Tibial artery (tissue), 4 donors: ENCODE measurements at regions not wholly inside any gene's neighbourhood (a gene's known extent, or its start where the extent isn't known, plus 50 kb on each side); places are given as distances from the start of the nearest gene placed in this dataset.

ENCODE experiments used
- DNase-seq, 2 donors: peaks; one replicate each; pipeline ENCODE4 v3.0.0-alpha.2; 2019
- H3K27ac ChIP-seq, 2 donors: fragments of 200-600 bp; sonication (generic) in 1 of 2; 1 replicate in 1 of 2; 2 replicates in 1 of 2; pipeline ENCODE4 v1.5.1; 2018 to 2019; ENCODE audit warnings: mild to moderate bottlenecking in 1 of 2
- H3K27me3 ChIP-seq, 2 donors: fragments of 200-600 bp; sonication (generic) in 1 of 2; one replicate each; pipeline versions ENCODE4 v1.5.1 to v1.6.0; 2016 to 2019
- H3K36me3 ChIP-seq, 3 donors: fragments of 200-600 bp; sonication (generic) in 2 of 3; one replicate each; pipeline ENCODE4 v1.5.1; 2016 to 2019; ENCODE audit warnings: mild to moderate bottlenecking in 2 of 3
- H3K4me1 ChIP-seq, 4 donors: fragments of 200-600 bp; sonication (generic) in 2 of 4; 1 replicate in 3 of 4; 2 replicates in 1 of 4; pipeline ENCODE4 v1.5.1; 2016 to 2019
- H3K4me3 ChIP-seq, 2 donors: fragments of 200-600 bp; sonication (generic) in 1 of 2; 1 replicate in 1 of 2; 2 replicates in 1 of 2; pipeline ENCODE4 v1.5.1; 2018 to 2019; ENCODE audit warnings: mild to moderate bottlenecking in 2 of 2
- H3K9me3 ChIP-seq, 3 donors: fragments of 200-600 bp; sonication (generic) in 1 of 3; one replicate each; pipeline ENCODE4 v1.5.1; 2016 to 2019
- CTCF ChIP-seq, 2 experiments: fragments of 200-600 bp in 1 of 2; fragments of 450-650 bp in 1 of 2; IDR thresholded peaks; one replicate each; pipeline ENCODE4 v1.5.1; 2017 to 2019; ENCODE audit warnings: antibody characterized with exemption in 2 of 2, mild to moderate bottlenecking in 1 of 2, moderate library complexity in 1 of 2
- intact Hi-C: fragments of 100-400 bp; cut with DNase I; formaldehyde crosslinking; loops from one replicate; pipeline ENCODE4 v1.15.0; 2023; ENCODE audit warnings: low total_unique reads

GRCh38 chr19:31671411-31672035 is 322.3 kb upstream of the TSHZ3 start:
- H3K36me3 ChIP-seq = no peaks in the 10 kb centered on the region
- intact Hi-C loops = no loop called here
- no peaks in the 10 kb centered on the region for H3K27me3 ChIP-seq
- no peak overlapping the region for H3K27ac ChIP-seq
- no peak overlapping the region for H3K4me3 ChIP-seq
- no peaks in the 10 kb centered on the region for H3K9me3 ChIP-seq
- no peak for TF ChIP-seq CTCF (IDR thresholded peaks at IDR 0.05)
- no peak for DNase-seq
- H3K4me1 ChIP-seq = no peaks in the 10 kb centered on the region

- Histone ChIP-seq H3K4me3 (no peak overlapping the region), H3K36me3 (no peaks in the 10 kb centered on the region), H3K9me3 (no peaks in the 10 kb centered on the region), H3K27ac (no peak overlapping the region), H3K27me3 (no peaks in the 10 kb centered on the region), H3K4me1 (no peaks in the 10 kb centered on the region)
- intact Hi-C loops = no loop called here
- DNase-seq = no peak
- no peak for TF ChIP-seq CTCF (IDR thresholded peaks at IDR 0.05)
Observed at GRCh38 chr19:31674503-31675192, 325.4 kb upstream of the TSHZ3 start.

- no peaks in the 10 kb centered on the region for H3K27me3 ChIP-seq
- H3K36me3 ChIP-seq = no peaks in the 10 kb centered on the region
- no peak for DNase-seq
- intact Hi-C loops = no loop called here
- H3K27ac ChIP-seq = no peak overlapping the region
- H3K9me3 ChIP-seq = no peaks in the 10 kb centered on the region
- TF ChIP-seq CTCF (IDR thresholded peaks at IDR 0.05) = no peak
- no peak overlapping the region for H3K4me3 ChIP-seq
- H3K4me1 ChIP-seq = no peaks in the 10 kb centered on the region
Observed at GRCh38 chr19:31675193-31675913, 326.1 kb upstream of the TSHZ3 start.

GRCh38 chr19:31676271-31677004 is 327.2 kb upstream of the TSHZ3 start:
- no peaks in the 10 kb centered on the region for H3K27me3 ChIP-seq
- TF ChIP-seq CTCF (IDR thresholded peaks at IDR 0.05) = no peak
- no peaks in the 10 kb centered on the region for H3K36me3 ChIP-seq
- no peak for DNase-seq
- no peak overlapping the region for H3K27ac ChIP-seq
- intact Hi-C loops = no loop called here
- H3K9me3 ChIP-seq = no peaks in the 10 kb centered on the region
- H3K4me3 ChIP-seq = no peak overlapping the region
- H3K4me1 ChIP-seq = no peaks in the 10 kb centered on the region

GRCh38 chr19:31678421-31678820 is 329.2 kb upstream of the TSHZ3 start:
- Histone ChIP-seq H3K9me3 (no peaks in the 10 kb centered on the region), H3K4me3 (no peak overlapping the region), H3K36me3 (no peaks in the 10 kb centered on the region), H3K4me1 (no peaks in the 10 kb centered on the region), H3K27me3 (no peaks in the 10 kb centered on the region), H3K27ac (no peak overlapping the region)
- no peak for DNase-seq
- intact Hi-C loops = no loop called here
- no peak for TF ChIP-seq CTCF (IDR thresholded peaks at IDR 0.05)
